Esophagus muscularis mucosa (tissue), 4 donors: ENCODE measurements at regions not wholly inside any gene's neighbourhood (a gene's known extent, or its start where the extent isn't known, plus 50 kb on each side); places are given as distances from the start of the nearest gene placed in this dataset.
"Not testable (repeated sequence)": the region's sequence is repeated elsewhere in the genome, so short reads cannot be mapped to it uniquely, and the experiment has no call there.

ENCODE experiments used
- DNase-seq: peaks from one replicate; pipeline ENCODE4 v3.0.0-alpha.2; 2017; ENCODE audit errors: extremely low spot score
- H3K27ac ChIP-seq, 4 donors: fragments of 200-600 bp; sonication (generic); replicated peaks in 1 of 4; 1 replicate in 3 of 4; 2 replicates in 1 of 4; pipeline ENCODE4 v1.5.1; 2016 to 2019; ENCODE audit warnings: mild to moderate bottlenecking in 1 of 4
- H3K27me3 ChIP-seq, 4 donors: fragments of 200-600 bp; sonication (generic); one replicate each; pipeline versions ENCODE4 v1.5.1 to v1.6.0; 2016 to 2019
- H3K36me3 ChIP-seq, 4 donors: fragments of 200-600 bp; sonication (generic); one replicate each; pipeline ENCODE4 v1.5.1; 2016 to 2019
- H3K4me1 ChIP-seq, 4 donors: fragments of 200-600 bp; sonication (generic); one replicate each; pipeline ENCODE4 v1.5.1; 2016 to 2019
- H3K4me3 ChIP-seq, 4 donors: fragments of 200-600 bp; sonication (generic); 1 replicate in 2 of 4; 2 replicates in 2 of 4; pipeline ENCODE4 v1.5.1; 2016 to 2019; ENCODE audit warnings: mild to moderate bottlenecking in 4 of 4, moderate library complexity in 1 of 4
- H3K9me3 ChIP-seq, 4 donors: fragments of 200-600 bp; sonication (generic); 1 replicate in 3 of 4; 2 replicates in 1 of 4; pipeline ENCODE4 v1.5.1; 2016 to 2019
- EP300 ChIP-seq: sonication (generic); formaldehyde crosslinking; IDR thresholded peaks from one replicate; pipeline ENCODE4 v1.6.1; 2017; ENCODE audit warnings: antibody characterized with exemption
- POLR2A ChIP-seq: fragments of 450-650 bp; IDR thresholded peaks from one replicate; pipeline ENCODE4 v1.6.1; 2017; ENCODE audit warnings: antibody characterized with exemption, moderate library complexity, mild to moderate bottlenecking, low read depth
- POLR2AphosphoS5 ChIP-seq, 2 donors: sonication (generic); formaldehyde crosslinking; IDR thresholded peaks; one replicate each; pipeline ENCODE4 v1.6.1; 2017; ENCODE audit warnings: antibody characterized with exemption in 2 of 2
- WGBS: methylation state at CpG from one replicate; pipeline ENCODE4 v1.1.5; 2018; 5-methylcytosine and 5-hydroxymethylcytosine counted together
- intact Hi-C: fragments of 100-400 bp; cut with DNase I; formaldehyde crosslinking; loops from one replicate; pipeline ENCODE4 v1.15.1; 2023
- TF ChIP-seq, protein P1 (sequence below), 3 experiments: fragments of 200-600 bp in 2 of 3; fragments of 450-650 bp in 1 of 3; sonication (generic) in 2 of 3; IDR thresholded peaks; one replicate each; pipeline ENCODE4 v1.5.1; 2017 to 2019; ENCODE audit warnings: antibody characterized with exemption in 3 of 3, mild to moderate bottlenecking in 2 of 3, moderate library complexity in 1 of 3

DNA sequence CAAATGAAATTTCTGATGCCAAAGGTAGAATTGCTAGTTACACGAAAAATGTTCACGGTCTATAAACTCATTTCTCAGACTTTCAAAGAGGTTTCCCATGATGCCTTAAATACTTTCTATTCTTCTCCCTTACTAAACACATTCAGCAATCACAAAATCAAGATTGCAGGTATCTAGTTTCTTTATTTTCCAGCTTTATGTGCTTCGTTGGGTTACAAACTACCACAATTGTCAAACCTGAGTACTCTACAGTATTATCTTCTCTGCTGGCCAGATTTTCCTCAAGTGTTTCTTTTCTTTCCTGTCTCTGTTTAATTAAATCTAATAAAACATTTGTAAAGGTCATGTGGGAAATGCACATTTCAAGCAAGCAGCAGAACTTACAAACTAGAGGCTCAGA, 201.8 kb upstream of the ZNF385D start:
- Histone ChIP-seq H3K4me3 (no peak overlapping the region), H3K27ac (no peak overlapping the region), H3K27me3 (no peaks in the 10 kb centered on the region), H3K36me3 (no peaks in the 10 kb centered on the region), H3K9me3 (no peaks in the 10 kb centered on the region), H3K4me1 (peaks cover 0 to 14% (median 6%) of the 10 kb centered on the region in 4 donors)
- DNase-seq, result no peak
- intact Hi-C loops, result no loop called here
- TF ChIP-seq EP300 (no peak), POLR2A (no peak), POLR2AphosphoS5 (IDR thresholded peaks at IDR 0.05) (no peak)
- TF ChIP-seq, protein P1, sequence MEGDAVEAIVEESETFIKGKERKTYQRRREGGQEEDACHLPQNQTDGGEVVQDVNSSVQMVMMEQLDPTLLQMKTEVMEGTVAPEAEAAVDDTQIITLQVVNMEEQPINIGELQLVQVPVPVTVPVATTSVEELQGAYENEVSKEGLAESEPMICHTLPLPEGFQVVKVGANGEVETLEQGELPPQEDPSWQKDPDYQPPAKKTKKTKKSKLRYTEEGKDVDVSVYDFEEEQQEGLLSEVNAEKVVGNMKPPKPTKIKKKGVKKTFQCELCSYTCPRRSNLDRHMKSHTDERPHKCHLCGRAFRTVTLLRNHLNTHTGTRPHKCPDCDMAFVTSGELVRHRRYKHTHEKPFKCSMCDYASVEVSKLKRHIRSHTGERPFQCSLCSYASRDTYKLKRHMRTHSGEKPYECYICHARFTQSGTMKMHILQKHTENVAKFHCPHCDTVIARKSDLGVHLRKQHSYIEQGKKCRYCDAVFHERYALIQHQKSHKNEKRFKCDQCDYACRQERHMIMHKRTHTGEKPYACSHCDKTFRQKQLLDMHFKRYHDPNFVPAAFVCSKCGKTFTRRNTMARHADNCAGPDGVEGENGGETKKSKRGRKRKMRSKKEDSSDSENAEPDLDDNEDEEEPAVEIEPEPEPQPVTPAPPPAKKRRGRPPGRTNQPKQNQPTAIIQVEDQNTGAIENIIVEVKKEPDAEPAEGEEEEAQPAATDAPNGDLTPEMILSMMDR (IDR thresholded peaks at IDR 0.05), result no peak
- 58% methylated on average over 3 of the region's 3 CpGs for WGBS

DNA sequence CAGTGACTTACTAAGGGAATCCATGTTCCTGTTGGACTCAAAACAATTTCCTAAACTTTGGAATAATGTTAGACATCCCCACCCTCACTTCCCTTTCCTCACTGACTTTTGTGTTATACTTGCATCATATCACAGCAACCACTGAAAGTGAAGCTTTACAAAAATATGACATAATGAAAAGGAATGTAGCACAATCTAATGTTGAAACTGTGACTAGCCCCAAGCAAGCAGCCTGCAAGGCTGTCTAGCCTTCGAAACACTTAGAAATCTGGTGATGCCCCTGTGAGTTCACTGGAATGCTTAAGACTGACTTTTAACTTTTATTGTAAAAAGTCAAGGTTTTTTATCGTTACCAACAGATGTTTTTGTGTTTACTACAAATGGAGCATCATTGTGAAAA, 203.7 kb upstream of the ZNF385D start:
- no peaks in the 10 kb centered on the region for H3K27me3 ChIP-seq
- H3K27ac ChIP-seq, result no peak overlapping the region
- DNase-seq, result no peak
- WGBS, result 75% methylated on average over 2 of the region's 2 CpGs
- no peak overlapping the region for H3K4me3 ChIP-seq
- TF ChIP-seq, protein P1 (IDR thresholded peaks at IDR 0.05), result no peak
- TF ChIP-seq POLR2A, result no peak
- TF ChIP-seq EP300, result no peak
- TF ChIP-seq POLR2AphosphoS5 (IDR thresholded peaks at IDR 0.05), result no peak
- H3K36me3 ChIP-seq, result no peaks in the 10 kb centered on the region
- H3K4me1 ChIP-seq, result peaks cover 0 to 16% (median 7%) of the 10 kb centered on the region in 4 donors
- intact Hi-C loops, result no loop called here
- H3K9me3 ChIP-seq, result no peaks in the 10 kb centered on the region

DNA sequence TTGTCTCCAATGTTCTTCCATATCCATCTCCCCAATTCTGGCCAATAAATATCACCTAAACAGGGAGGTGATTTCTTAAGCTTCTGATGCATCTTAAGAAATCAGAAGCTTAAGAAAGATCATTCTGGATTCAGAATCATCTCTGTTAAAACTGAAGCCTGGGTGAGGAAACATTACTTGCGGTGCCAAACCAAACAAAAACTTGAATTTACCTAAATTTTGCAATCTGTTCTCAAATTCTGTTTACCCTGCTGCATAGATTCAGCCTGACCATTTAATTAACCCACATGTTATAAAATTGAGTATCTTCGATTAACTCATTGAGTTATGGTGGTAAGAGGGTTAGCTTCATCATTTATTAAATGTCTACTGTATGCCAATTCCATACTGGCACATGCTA, 204.4 kb upstream of the ZNF385D start:
- Histone ChIP-seq H3K9me3 (no peaks in the 10 kb centered on the region), H3K4me1 (peaks cover 0 to 16% (median 7%) of the 10 kb centered on the region in 4 donors), H3K4me3 (no peak overlapping the region), H3K27ac (no peak overlapping the region), H3K36me3 (no peaks in the 10 kb centered on the region), H3K27me3 (no peaks in the 10 kb centered on the region)
- intact Hi-C loops, result no loop called here
- no peak for TF ChIP-seq POLR2A
- TF ChIP-seq, protein P1 (IDR thresholded peaks at IDR 0.05), result no peak
- no peak for TF ChIP-seq POLR2AphosphoS5 (IDR thresholded peaks at IDR 0.05)
- TF ChIP-seq EP300, result no peak
- no peak for DNase-seq
- 86% methylated on average over 2 of the region's 2 CpGs for WGBS

DNA sequence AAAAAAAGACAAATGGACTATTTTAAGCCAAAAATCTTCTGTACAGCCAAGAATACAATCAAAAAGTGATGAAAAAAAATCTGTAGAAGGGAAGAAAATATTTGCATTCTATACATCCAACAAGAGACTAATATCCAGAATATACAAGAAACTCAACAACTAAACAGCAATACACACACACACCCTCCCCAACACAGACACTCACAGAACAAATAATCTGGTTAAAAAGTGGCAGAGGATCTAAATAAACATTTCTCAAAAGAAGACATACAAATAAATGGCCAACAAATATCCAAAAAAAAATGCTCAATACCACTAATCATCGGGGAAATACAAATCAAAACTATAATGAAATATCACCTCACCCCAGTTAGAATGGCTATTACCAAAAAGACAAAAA, 209.0 kb upstream of the ZNF385D start:
- no peaks in the 10 kb centered on the region for H3K9me3 ChIP-seq
- H3K27ac ChIP-seq, result no peak overlapping the region
- no peaks in the 10 kb centered on the region for H3K36me3 ChIP-seq
- intact Hi-C loops, result no loop called here
- WGBS, result 4% methylated on average over 1 of the region's 1 CpG
- peaks cover 0 to 16% (median 14%) of the 10 kb centered on the region in 4 donors for H3K4me1 ChIP-seq
- H3K4me3 ChIP-seq, result no peak overlapping the region
- DNase-seq, result no peak
- H3K27me3 ChIP-seq, result no peaks in the 10 kb centered on the region
- TF ChIP-seq POLR2A, result no peak
- TF ChIP-seq POLR2AphosphoS5 (IDR thresholded peaks at IDR 0.05), result no peak
- TF ChIP-seq EP300, result no peak
- TF ChIP-seq, protein P1 (IDR thresholded peaks at IDR 0.05), result no peak

DNA sequence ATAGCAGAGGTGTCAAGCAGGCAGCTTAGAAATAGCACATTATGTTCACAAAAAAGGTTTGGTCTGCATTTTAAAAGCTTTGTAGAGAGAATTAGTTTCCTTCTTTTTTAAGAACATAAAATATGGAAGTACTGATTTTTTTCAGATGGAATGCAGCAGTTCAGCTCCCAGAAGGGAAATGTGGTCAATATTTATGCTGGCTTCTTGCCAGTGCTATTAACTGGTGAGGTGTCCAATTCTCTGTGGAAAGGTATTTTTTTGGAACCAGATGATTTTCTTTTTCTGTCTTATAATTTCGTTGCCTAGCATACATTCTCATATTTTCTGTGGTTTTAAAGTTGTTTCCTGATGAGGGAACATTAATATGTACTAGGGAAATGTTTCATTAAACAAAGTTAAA, 211.4 kb upstream of the ZNF385D start:
- no peak overlapping the region for H3K4me3 ChIP-seq
- DNase-seq, result no peak
- no peak overlapping the region for H3K27ac ChIP-seq
- TF ChIP-seq, protein P1 (IDR thresholded peaks at IDR 0.05), result no peak
- TF ChIP-seq POLR2A (no peak), EP300 (no peak), POLR2AphosphoS5 (IDR thresholded peaks at IDR 0.05) (no peak)
- no peaks in the 10 kb centered on the region for H3K9me3 ChIP-seq
- intact Hi-C loops, result no loop called here
- H3K4me1 ChIP-seq, result peaks cover 0 to 16% (median 14%) of the 10 kb centered on the region in 4 donors
- H3K27me3 ChIP-seq, result no peaks in the 10 kb centered on the region
- H3K36me3 ChIP-seq, result no peaks in the 10 kb centered on the region
- WGBS, result 13% methylated on average over 1 of the region's 1 CpG

DNA sequence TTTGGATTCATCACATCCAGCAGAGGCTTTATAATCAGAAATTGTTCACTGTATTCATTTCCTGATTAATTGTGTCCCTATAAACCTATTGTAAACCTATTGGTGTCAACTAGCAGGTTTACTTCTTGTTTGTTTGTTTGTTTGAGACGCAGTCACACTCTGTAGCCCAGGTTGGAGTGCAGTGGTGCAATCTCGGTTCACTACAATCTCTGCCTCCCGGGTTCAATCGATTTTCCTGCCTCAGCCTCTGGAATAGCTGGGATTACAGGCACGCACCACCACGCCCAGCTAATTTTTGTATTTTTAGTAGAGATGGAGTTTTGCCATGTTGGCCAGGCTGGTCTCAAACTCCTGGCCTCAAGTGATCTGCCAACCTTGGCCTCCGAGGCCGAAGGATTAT, 215.4 kb upstream of the ZNF385D start:
- H3K27ac ChIP-seq, DNase-seq, H3K27me3 ChIP-seq, H3K36me3 ChIP-seq, intact Hi-C loops, H3K9me3 ChIP-seq, H3K4me3 ChIP-seq: not testable (repeated sequence)
- peaks cover 0 to 15% (median 13%) of the 10 kb centered on the region in 4 donors for H3K4me1 ChIP-seq
- WGBS, result 90% methylated on average over 8 of the region's 8 CpGs
